ENCODE measurements at regions not wholly inside any gene's neighbourhood (a gene's known extent, or its start where the extent isn't known, plus 50 kb on each side); places are given as distances from the start of the nearest gene placed in this dataset.
"Not testable (repeated sequence)": the region's sequence is repeated elsewhere in the genome, so short reads cannot be mapped to it uniquely, and the experiment has no call there.

GRCh38 chr4:101651778-101652177, 138.8 kb upstream of the BANK1 start:
- Histone ChIP-seq H3K9me3 (ENCODE audit: severe bottlenecking) (no peaks in the 10 kb centered on the region), H3K27ac (no peak overlapping the region), H3K4me3 (ENCODE audit: low read depth, low read length) (no peak overlapping the region), H3K27me3 (ENCODE audit: insufficient read depth, low read depth, severe bottlenecking) (no peaks in the 10 kb centered on the region), H3K36me3 (no peaks in the 10 kb centered on the region)
- no peak for DNase-seq
- no peak for TF ChIP-seq CTCF (IDR thresholded peaks at IDR 0.05; ENCODE audit: low read depth, low read length)

- DNase-seq = no peak
- Histone ChIP-seq H3K9me3 (ENCODE audit: severe bottlenecking) (no peaks in the 10 kb centered on the region), H3K27me3 (ENCODE audit: insufficient read depth, low read depth, severe bottlenecking) (no peaks in the 10 kb centered on the region), H3K4me3 (ENCODE audit: low read depth, low read length) (no peak overlapping the region), H3K36me3 (no peaks in the 10 kb centered on the region), H3K27ac (no peak overlapping the region)
- no peak for TF ChIP-seq CTCF (IDR thresholded peaks at IDR 0.05; ENCODE audit: low read depth, low read length)
Measured at GRCh38 chr4:101649790-101650515, 140.6 kb upstream of the BANK1 start.

DNA sequence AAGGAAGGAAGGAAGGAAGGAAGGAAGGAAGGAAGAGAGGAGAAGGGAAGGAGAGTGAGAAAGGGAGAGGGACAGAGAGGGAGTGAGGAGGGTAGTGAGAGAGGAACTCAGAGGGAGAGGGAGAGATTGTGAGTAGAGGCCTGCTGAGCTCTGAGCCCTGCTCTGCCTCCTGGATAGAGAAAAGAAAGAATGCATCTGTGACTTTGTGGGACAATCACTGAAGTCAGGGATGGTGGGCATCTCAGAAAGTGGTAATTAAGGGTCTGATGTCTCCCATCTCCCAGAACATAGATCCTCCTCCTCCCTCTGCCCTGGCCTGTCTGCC, 142.9 kb upstream of the BANK1 start:
- no peak for TF ChIP-seq CTCF (IDR thresholded peaks at IDR 0.05; ENCODE audit: low read depth, low read length)
- DNase-seq = no peak
- Histone ChIP-seq H3K27me3 (ENCODE audit: insufficient read depth, low read depth, severe bottlenecking) (no peaks in the 10 kb centered on the region), H3K4me3 (ENCODE audit: low read depth, low read length) (no peak overlapping the region), H3K27ac (no peak overlapping the region), H3K36me3 (no peaks in the 10 kb centered on the region), H3K9me3 (ENCODE audit: severe bottlenecking) (no peaks in the 10 kb centered on the region)

GRCh38 chr4:101644516-101644915, 146.0 kb upstream of the BANK1 start:
- Histone ChIP-seq H3K27me3 (ENCODE audit: insufficient read depth, low read depth, severe bottlenecking) (no peaks in the 10 kb centered on the region), H3K27ac (no peak overlapping the region), H3K4me3 (ENCODE audit: low read depth, low read length) (no peak overlapping the region), H3K36me3 (no peaks in the 10 kb centered on the region), H3K9me3 (ENCODE audit: severe bottlenecking) (no peaks in the 10 kb centered on the region)
- TF ChIP-seq CTCF (IDR thresholded peaks at IDR 0.05; ENCODE audit: low read depth, low read length) = no peak
- DNase-seq = no peak

- no peak for TF ChIP-seq CTCF (IDR thresholded peaks at IDR 0.05; ENCODE audit: low read depth, low read length)
- H3K27ac ChIP-seq = no peak overlapping the region
- H3K36me3 ChIP-seq = no peaks in the 10 kb centered on the region
- no peak for DNase-seq
- H3K4me3 ChIP-seq (ENCODE audit: low read depth, low read length) = no peak overlapping the region
- H3K9me3 ChIP-seq (ENCODE audit: severe bottlenecking) = no peaks in the 10 kb centered on the region
- no peaks in the 10 kb centered on the region for H3K27me3 ChIP-seq (ENCODE audit: insufficient read depth, low read depth, severe bottlenecking)
Measured at GRCh38 chr4:101643186-101643837, 147.2 kb upstream of the BANK1 start.

- DNase-seq; H3K4me3 ChIP-seq (ENCODE audit: low read depth, low read length); H3K27me3 ChIP-seq (ENCODE audit: insufficient read depth, low read depth, severe bottlenecking): not testable (repeated sequence)
Measured at GRCh38 chr4:101632766-101633165, 157.8 kb upstream of the BANK1 start.

More at GRCh38 chr4:101632766-101633165, 157.8 kb upstream of the BANK1 start:
- not testable (repeated sequence) for H3K9me3 ChIP-seq (ENCODE audit: severe bottlenecking); H3K27ac ChIP-seq; H3K36me3 ChIP-seq
